PC-3 (cell line): ENCODE measurements at regions not wholly inside any gene's neighbourhood (a gene's known extent, or its start where the extent isn't known, plus 50 kb on each side); places are given as distances from the start of the nearest gene placed in this dataset.

ENCODE experiments used
- ATAC-seq: fragments of 200-7000 bp; cut with Tn5 transposase; 2 replicates; pipeline ENCODE4 v1.9.1; 2020; ENCODE audit warnings: mild to moderate bottlenecking, moderate library complexity
- BruUV-seq: library from RNA; stranded (reverse); fragments of 400-500 nt; replicated peaks from 2 replicates; lab custom pipeline; 2021; lab: Mats Ljungman, UMichigan
- CTCF ChIA-PET: fragments of 300-600 bp; sonication (Branson Sonifier 250); formaldehyde crosslinking; loops from one replicate; lab custom pipeline; 2022; ENCODE audit warnings: antibody characterized with exemption; lab: Charles Lee
- POLR2A ChIA-PET: fragments of 300-600 bp; sonication (Branson Sonifier 250); formaldehyde crosslinking; loops from one replicate; lab custom pipeline; 2022; ENCODE audit warnings: antibody characterized with exemption; ENCODE audit not compliant: unreplicated experiment; lab: Charles Lee
- DNase-seq: peaks from one replicate; pipeline ENCODE4 v3.0.0-alpha.2; 2015
- H2AFZ ChIP-seq: fragments of 300-600 bp; sonication (generic); 2 replicates; pipeline ENCODE4 v1.6.0; 2016; ENCODE audit warnings: antibody characterized with exemption, low read length
- H3F3A ChIP-seq: fragments of 300-600 bp; sonication (generic); one replicate; pipeline ENCODE4 v1.6.0; 2017; ENCODE audit warnings: antibody characterized with exemption, low read length, control low read depth, mild to moderate bottlenecking; ENCODE audit not compliant: unreplicated experiment
- H3K27ac ChIP-seq: fragments of 300-600 bp; sonication (generic); 2 replicates; pipeline ENCODE4 v1.5.1; 2016; ENCODE audit warnings: mild to moderate bottlenecking, low read length
- H3K27me3 ChIP-seq: fragments of 300-600 bp; sonication (generic); 2 replicates; pipeline ENCODE4 v1.6.1; 2016; ENCODE audit warnings: low read length, mixed read lengths
- H3K36me3 ChIP-seq: fragments of 300-600 bp; sonication (generic); 2 replicates; pipeline ENCODE4 v1.6.1; 2016; ENCODE audit warnings: low read depth, mixed run types, low read length, mixed read lengths
- H3K4me1 ChIP-seq: fragments of 300-600 bp; sonication (generic); 2 replicates; pipeline ENCODE4 v1.5.1; 2016; ENCODE audit warnings: low read length; ENCODE audit not compliant: insufficient read depth
- H3K4me2 ChIP-seq: fragments of 300-600 bp; sonication (generic); 2 replicates; pipeline ENCODE4 v1.6.0; 2016; ENCODE audit warnings: low read length
- H3K4me3 ChIP-seq: fragments of 300-600 bp; sonication (generic); 2 replicates; pipeline ENCODE4 v1.5.1; 2016; ENCODE audit warnings: mild to moderate bottlenecking, low read length, mixed read lengths
- H3K79me2 ChIP-seq: fragments of 300-600 bp; sonication (generic); 2 replicates; pipeline ENCODE4 v1.6.1; 2017; ENCODE audit warnings: low read length, mixed read lengths
- H3K9ac ChIP-seq: fragments of 300-600 bp; sonication (generic); 2 replicates; pipeline ENCODE4 v1.6.0; 2016; ENCODE audit warnings: mild to moderate bottlenecking, low read length
- H3K9me2 ChIP-seq: fragments of 300-600 bp; sonication (generic); replicated peaks from 2 replicates; pipeline ENCODE4 v1.6.1; 2016; ENCODE audit warnings: mixed run types, low read length, mixed read lengths
- H3K9me3 ChIP-seq: fragments of 300-600 bp; sonication (generic); 2 replicates; pipeline ENCODE4 v1.6.1; 2016; ENCODE audit warnings: low read length, mixed read lengths
- H4K20me1 ChIP-seq: fragments of 300-600 bp; sonication (generic); 2 replicates; pipeline ENCODE4 v1.6.1; 2016; ENCODE audit warnings: low read length, mixed read lengths
- CTCF ChIP-seq: fragments of 300-600 bp; sonication (generic); conservative IDR thresholded peaks from 2 replicates; pipeline ENCODE4 v1.5.1; 2017; ENCODE audit warnings: antibody characterized with exemption, low read depth, mild to moderate bottlenecking, low read length
- EZH2 ChIP-seq: fragments of 300-600 bp; sonication (generic); IDR thresholded peaks from one replicate; pipeline ENCODE4 v1.6.1; 2017; ENCODE audit warnings: antibody characterized with exemption, mild to moderate bottlenecking, low read length; ENCODE audit not compliant: unreplicated experiment
- EZH2phosphoT487 ChIP-seq: fragments of 300-600 bp; sonication (generic); IDR thresholded peaks from 2 replicates; pipeline ENCODE4 v1.6.1; 2018; ENCODE audit warnings: mild to moderate bottlenecking, antibody characterized with exemption, low read length, borderline replicate concordance
- intact Hi-C: fragments of 100-400 bp; cut with micrococcal nuclease; formaldehyde crosslinking; loops from 2 replicates; pipeline ENCODE4 v1.9.0; 2023

DNA sequence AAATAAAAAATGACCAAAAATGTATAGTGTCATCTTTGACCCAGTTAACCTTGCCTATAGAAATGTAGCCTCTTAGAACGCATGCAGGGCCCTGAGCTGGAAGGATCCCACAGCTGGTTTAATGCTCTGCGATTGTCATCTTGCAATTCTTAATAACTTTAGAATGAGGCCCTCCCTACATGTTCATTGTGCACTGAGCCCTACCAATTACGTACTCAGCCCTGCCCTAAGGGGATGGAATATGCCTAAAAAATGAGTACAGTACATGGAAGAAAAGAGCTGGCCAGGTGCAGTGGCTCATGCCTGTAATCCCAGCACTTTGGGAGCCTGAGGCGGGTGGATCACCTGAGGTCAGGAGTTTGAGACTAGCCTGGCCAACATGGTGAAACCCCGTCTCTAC is 57.8 kb upstream of the BCAR3 start:
- peaks cover 4% of the 10 kb centered on the region; the same call in 1 of the 2 replicates for H3K36me3 ChIP-seq
- no peaks in the 10 kb centered on the region for H3F3A ChIP-seq
- peak overlapping the region; percentile 97 for H3K27ac ChIP-seq
- intact Hi-C loops = loop anchor here (2.0 kb wide), 3 partner anchors 19 to 73 kb away; partner anchors contain the start of gene BCAR3
- ATAC-seq = no peak
- ChIA-PET CTCF (interaction anchor here (1.8 kb wide), 1 partner anchor 11 kb away, joined by 6 read pairs; no protein-coding TSS in a partner anchor), POLR2A (no interaction called here)
- peak overlapping the region; percentile 75 for H3K9ac ChIP-seq
- H3K4me1 ChIP-seq = peaks cover 57% of the 10 kb centered on the region
- no peak overlapping the region for H2AFZ ChIP-seq
- no peak overlapping the region for H3K4me2 ChIP-seq
- no peaks in the 10 kb centered on the region for H3K9me3 ChIP-seq
- DNase-seq = peak; percentile 52
- no TSS peak for BruUV-seq
- no peaks in the 10 kb centered on the region for H4K20me1 ChIP-seq
- H3K9me2 ChIP-seq = no peaks in the 10 kb centered on the region
- no peak for TF ChIP-seq EZH2phosphoT487
- no peak for TF ChIP-seq EZH2
- no peak for TF ChIP-seq CTCF
- H3K27me3 ChIP-seq = no peaks in the 10 kb centered on the region
- no peak overlapping the region for H3K4me3 ChIP-seq
- H3K79me2 ChIP-seq = 0 out of 2 replicates have a peak, but pooled peaks cover 14% of the 10 kb centered on the region

DNA sequence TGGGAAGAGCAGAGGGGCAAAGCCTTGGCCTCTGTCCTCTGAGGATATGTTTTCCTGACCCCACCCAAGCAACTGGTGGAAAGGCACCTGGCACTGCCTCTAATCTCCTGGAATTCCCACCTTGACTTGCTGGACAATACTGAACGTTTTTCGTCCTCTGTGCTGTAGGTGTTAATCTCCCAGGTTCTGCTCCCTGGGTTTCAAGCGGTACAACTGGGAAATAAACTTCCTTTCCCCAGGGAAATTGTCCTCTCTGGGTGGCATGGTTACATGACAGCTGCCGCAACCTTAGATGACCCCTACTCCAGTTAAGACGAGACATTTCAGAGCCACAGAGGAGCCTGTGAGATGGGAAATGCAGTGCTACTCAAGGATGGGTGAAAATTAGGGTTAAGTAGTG is 57.3 kb upstream of the BCAR3 start:
- H3K9ac ChIP-seq = peak overlapping the region; percentile 75
- CTCF ChIA-PET = interaction anchor here (1.3 to 1.8 kb wide), 3 partner anchors 11 to 75 kb away, joined by 5 to 13 read pairs (median 6); no protein-coding TSS in a partner anchor
- TF ChIP-seq EZH2phosphoT487 (no peak), CTCF (no peak), EZH2 (no peak)
- no peaks in the 10 kb centered on the region for H3K9me2 ChIP-seq
- BruUV-seq = TSS peak; percentile 94
- intact Hi-C loops = loop anchor here (1.0 to 2.0 kb wide), 4 partner anchors 18 to 74 kb away; partner anchors contain the start of gene BCAR3
- peaks cover 57% of the 10 kb centered on the region for H3K4me1 ChIP-seq
- H3K27me3 ChIP-seq = no peaks in the 10 kb centered on the region
- H3K79me2 ChIP-seq = 0 out of 2 replicates have a peak, but pooled peaks cover 14% of the 10 kb centered on the region
- peaks cover 4% of the 10 kb centered on the region; the same call in 1 of the 2 replicates for H3K36me3 ChIP-seq
- DNase-seq (no peak), ATAC-seq (no peak; the same call in 1 of the 2 replicates)
- no peaks in the 10 kb centered on the region for H4K20me1 ChIP-seq
- peak overlapping the region; percentile 58 for H3K4me2 ChIP-seq
- no peak overlapping the region for H2AFZ ChIP-seq
- POLR2A ChIA-PET = interaction anchor here (0.8 to 1.5 kb wide), 10 partner anchors 16 to 75 kb away, joined by 3 to 16 read pairs (median 4); no protein-coding TSS in a partner anchor
- H3K27ac ChIP-seq = peak overlapping the region; percentile 97
- peak overlapping the region; percentile 0; the same call in 1 of the 2 replicates for H3K4me3 ChIP-seq
- H3K9me3 ChIP-seq = no peaks in the 10 kb centered on the region
- no peaks in the 10 kb centered on the region for H3F3A ChIP-seq
